HG02588 (cell line): ENCODE measurements at regions not wholly inside any gene's neighbourhood (a gene's known extent, or its start where the extent isn't known, plus 50 kb on each side); places are given as distances from the start of the nearest gene placed in this dataset.

ENCODE experiments used
- ATAC-seq: cut with Tn5 transposase; IDR thresholded peaks from one replicate; pipeline ENCODE4 v1.9.1; 2021; ENCODE audit warnings: mild to moderate bottlenecking, moderate library complexity; ENCODE audit not compliant: unreplicated experiment

GRCh38 chr5:110064603-110065268 is 375.0 kb downstream of the MAN2A1 start:
- ATAC-seq: no peak

- no peak for ATAC-seq
Observed at GRCh38 chr5:110070836-110071235, 381.1 kb downstream of the MAN2A1 start.

GRCh38 chr5:110072651-110073050 is 382.9 kb downstream of the MAN2A1 start:
- ATAC-seq: no peak

DNA sequence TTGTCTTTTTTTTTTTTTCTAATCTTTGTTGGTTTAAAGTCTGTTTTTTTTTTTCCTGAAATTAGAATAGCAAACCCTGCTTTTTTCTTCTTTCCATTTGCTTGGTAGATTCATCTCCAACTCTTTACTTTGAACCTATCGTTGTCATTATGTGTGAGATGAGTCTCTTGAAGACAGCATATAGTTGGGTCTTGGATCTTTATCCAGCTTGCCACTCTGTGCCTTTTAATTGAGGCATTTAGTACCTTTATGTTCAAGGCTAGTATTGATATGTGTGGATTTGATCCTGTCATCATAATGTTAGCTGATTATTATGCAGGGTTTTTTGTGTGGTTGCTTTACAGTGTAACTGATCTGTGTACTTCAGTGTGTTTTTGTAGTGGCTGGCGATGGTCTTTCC is 383.8 kb downstream of the MAN2A1 start:
- ATAC-seq: no peak

DNA sequence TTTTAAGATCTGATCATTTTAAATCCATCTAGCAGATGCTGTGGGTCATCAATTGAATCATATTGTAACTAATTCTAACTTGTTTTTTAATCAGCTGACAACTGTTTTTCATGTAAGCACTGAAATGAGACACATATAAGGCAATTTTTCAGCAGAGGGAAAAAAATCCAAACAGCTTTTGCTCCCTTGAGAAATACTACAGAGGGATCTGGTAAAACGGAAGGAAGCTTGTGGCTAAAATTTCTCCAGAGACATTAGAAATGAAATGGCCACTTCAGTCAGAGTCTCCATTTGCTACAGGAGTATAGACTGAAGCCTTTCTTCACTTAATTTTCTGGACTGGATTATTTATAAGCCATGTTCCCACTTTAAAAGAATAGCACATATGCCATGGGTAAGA is 385.9 kb downstream of the MAN2A1 start:
- ATAC-seq: no peak

GRCh38 chr5:110077147-110077546 is 387.4 kb downstream of the MAN2A1 start:
- no peak for ATAC-seq

DNA sequence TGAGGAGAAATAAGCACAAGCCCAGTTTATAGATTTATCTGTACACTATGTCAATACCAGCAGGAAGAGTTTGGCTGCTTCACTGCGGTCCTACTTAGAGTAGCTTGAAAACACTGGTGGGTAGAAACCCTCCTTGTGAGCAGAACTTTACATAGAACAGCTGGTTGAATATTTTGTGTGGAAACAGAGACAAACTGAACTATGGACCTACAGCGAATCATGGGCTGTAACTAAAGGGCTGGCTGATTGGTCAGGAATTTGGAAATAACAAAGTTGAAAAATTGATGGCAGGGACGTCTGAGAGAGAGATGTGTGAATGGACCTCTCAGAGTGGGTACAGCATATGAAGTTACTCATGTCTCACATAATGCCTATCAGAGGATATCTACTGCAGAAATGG is 392.5 kb downstream of the MAN2A1 start:
- ATAC-seq: no peak

DNA sequence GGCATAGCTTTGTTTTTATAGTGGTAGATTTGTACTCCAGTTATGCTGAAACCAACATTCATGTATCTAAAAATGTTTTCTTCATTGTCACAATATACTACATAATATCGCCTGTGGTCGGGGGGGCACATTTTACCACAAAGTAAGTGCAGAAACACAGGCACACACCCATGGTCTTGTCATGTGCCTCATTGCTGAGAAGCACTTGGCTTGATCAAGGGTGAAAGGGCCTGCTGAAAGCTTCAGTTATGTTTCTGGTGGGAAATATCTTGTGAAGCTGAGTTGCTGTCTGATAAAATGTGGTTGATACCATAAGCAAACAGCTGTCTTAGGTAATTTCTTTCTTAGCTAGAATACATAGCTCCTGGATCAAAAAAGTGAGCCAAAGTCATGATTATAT is 393.1 kb downstream of the MAN2A1 start:
- ATAC-seq: no peak

DNA sequence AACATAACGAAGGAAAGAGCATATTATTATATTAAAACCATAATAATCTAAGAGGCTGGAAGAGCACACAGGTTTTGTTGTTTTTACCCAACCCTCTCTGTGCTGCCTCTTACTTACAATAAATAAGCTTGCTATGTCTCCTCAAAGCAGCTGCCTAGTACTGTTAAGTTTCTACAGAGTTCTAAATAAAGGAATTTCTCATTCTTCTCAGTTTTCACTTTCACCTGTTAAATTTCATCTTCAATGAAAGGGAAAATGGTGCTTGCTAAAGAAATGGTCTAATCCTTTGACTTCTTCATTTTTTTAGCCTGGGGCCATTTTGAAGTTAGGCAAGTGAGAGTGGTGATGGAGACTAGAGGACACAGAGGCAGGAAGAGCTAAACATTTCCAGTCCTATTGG is 396.1 kb downstream of the MAN2A1 start:
- no peak for ATAC-seq

GRCh38 chr5:110086658-110087388 is 397.1 kb downstream of the MAN2A1 start:
- ATAC-seq: no peak

DNA sequence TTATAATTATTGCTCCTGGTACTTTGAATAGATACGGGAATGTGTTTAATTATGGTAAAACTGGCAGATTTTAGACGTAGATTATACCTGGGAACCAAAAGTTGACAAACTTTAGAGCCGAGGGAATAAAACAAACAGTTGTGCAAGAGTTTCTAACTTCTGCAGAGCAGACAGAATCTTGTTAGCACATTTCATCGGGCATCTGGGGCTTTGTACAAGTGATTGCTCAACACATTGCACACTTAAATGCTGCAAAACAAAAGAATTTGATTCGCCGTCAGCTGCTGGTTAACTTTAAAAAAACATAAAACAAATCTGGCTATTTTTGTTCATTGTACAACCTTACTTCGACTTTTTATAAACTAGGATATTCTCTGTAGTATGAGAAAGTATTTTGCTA is 398.1 kb downstream of the MAN2A1 start:
- ATAC-seq: no peak

- no peak for ATAC-seq
Observed at GRCh38 chr5:110088676-110089436, 399.1 kb downstream of the MAN2A1 start.

- ATAC-seq: no peak
Observed at GRCh38 chr5:110092955-110093785, 403.4 kb downstream of the MAN2A1 start.

- ATAC-seq: no peak
Observed at GRCh38 chr5:110094109-110094508, 404.4 kb downstream of the MAN2A1 start.

DNA sequence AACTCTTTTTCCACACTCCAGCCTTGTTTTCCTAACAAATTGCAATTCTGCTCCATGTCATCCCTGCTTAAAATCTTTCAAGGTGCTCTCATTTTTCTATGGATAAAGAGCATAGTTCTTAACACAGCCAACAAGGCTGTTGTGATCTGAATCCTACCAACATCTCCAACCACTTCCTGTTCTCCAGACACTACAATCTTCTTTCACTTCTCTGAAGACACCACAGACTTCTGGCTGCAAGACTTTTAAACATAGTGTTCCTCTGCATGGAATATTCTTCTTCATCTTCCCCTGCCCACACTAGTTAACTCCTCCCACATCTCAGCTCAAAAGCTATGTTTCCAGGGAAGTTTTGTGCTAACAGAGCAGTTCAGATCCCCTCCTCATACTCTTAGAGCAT is 404.8 kb downstream of the MAN2A1 start:
- ATAC-seq: no peak

GRCh38 chr5:110096419-110096818 is 406.7 kb downstream of the MAN2A1 start:
- no peak for ATAC-seq

- ATAC-seq: no peak
Observed at GRCh38 chr5:110099572-110099971, 409.8 kb downstream of the MAN2A1 start.

DNA sequence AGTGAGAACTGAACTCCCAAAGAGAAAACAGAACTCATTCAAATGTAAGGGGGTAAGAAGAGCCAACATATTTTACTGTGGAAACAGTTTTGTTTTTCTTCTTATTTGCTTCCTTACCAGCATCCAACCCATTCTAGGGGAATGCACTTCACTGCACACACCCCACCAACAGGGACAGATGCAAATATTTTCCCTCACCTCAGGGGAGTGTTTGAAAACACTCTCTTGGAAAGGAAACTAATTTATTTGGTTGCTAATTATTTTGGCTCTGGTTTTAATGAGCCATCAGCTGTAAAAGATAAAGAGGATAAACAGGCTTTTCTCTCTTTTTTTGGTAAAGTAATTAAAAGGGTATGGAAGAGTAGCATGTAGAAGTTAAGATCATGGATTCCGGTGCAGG is 413.4 kb downstream of the MAN2A1 start:
- ATAC-seq: no peak

- no peak for ATAC-seq
Observed at GRCh38 chr5:110104060-110104725, 414.5 kb downstream of the MAN2A1 start.
